IMR-90 (cell line): ENCODE measurements at regions not wholly inside any gene's neighbourhood (a gene's known extent, or its start where the extent isn't known, plus 50 kb on each side); places are given as distances from the start of the nearest gene placed in this dataset.
A peak's percentile ranks its signal among the peaks of the same experiment; 100 is the strongest.

Source experiments
- ATAC-seq: fragments of 200-7000 bp; cut with Tn5 transposase; 2 replicates; pipeline ENCODE4 v1.9.1; 2020; ENCODE audit warnings: low read depth, mild to moderate bottlenecking, moderate library complexity
- BruUV-seq: library from RNA; stranded (reverse); fragments of 400-500 nt; replicated peaks from 2 replicates; lab custom pipeline; 2021; lab: Mats Ljungman, UMichigan
- CTCF ChIA-PET: fragments of 300-600 bp; formaldehyde crosslinking; extraction: SDS; loops from one replicate; lab custom pipeline; 2021; ENCODE audit warnings: antibody characterized with exemption; lab: Yijun Ruan, JAX
- POLR2A ChIA-PET: fragments of 300-600 bp; sonication (Branson Sonifier 250); formaldehyde crosslinking; loops from one replicate; lab custom pipeline; 2022; ENCODE audit warnings: antibody characterized with exemption; ENCODE audit not compliant: unreplicated experiment; lab: Charles Lee
- DNase-seq: peaks from one replicate; pipeline ENCODE4 v3.0.0; 2013
- H2AFZ ChIP-seq: replicated peaks from 2 replicates; pipeline ENCODE3; 2013; ENCODE audit warnings: low read length, mild to moderate bottlenecking; ENCODE audit not compliant: poor library complexity
- H2AK5ac ChIP-seq: 2 replicates; pipeline ENCODE4 v1.6.1; 2013; ENCODE audit warnings: low read depth, low read length, inconsistent platforms
- H2AK9ac ChIP-seq: replicated peaks from 2 replicates; pipeline ENCODE3; 2013; ENCODE audit warnings: mild to moderate bottlenecking, low read depth, low read length, moderate library complexity; ENCODE audit not compliant: poor library complexity
- H2BK120ac ChIP-seq: 2 replicates; pipeline ENCODE4 v1.6.1; 2013; ENCODE audit warnings: low read depth, low read length, inconsistent platforms
- H2BK15ac ChIP-seq: 3 replicates; pipeline ENCODE4 v1.6.1; 2013; ENCODE audit warnings: low read depth, low read length, inconsistent platforms
- H2BK20ac ChIP-seq: 2 replicates; pipeline ENCODE4 v1.6.1; 2013; ENCODE audit warnings: low read depth, mild to moderate bottlenecking, inconsistent platforms, low read length, moderate library complexity
- H2BK5ac ChIP-seq: 2 replicates; pipeline ENCODE4 v1.6.1; 2013; ENCODE audit warnings: mild to moderate bottlenecking, low read depth, low read length, inconsistent platforms; ENCODE audit not compliant: poor library complexity, severe bottlenecking
- H3K14ac ChIP-seq: replicated peaks from 2 replicates; pipeline ENCODE4 v1.6.1; 2013; ENCODE audit warnings: low read depth, low read length, inconsistent platforms
- H3K18ac ChIP-seq: 2 replicates; pipeline ENCODE4 v1.6.1; 2013; ENCODE audit warnings: low read depth, low read length, control low read depth
- H3K23ac ChIP-seq: 2 replicates; pipeline ENCODE4 v1.6.1; 2013; ENCODE audit warnings: low read depth, low read length, inconsistent platforms
- H3K27ac ChIP-seq: 2 replicates; pipeline ENCODE4 v1.5.1; 2013; ENCODE audit warnings: mild to moderate bottlenecking, control low read depth, low read length; ENCODE audit not compliant: insufficient read depth
- H3K27me3 ChIP-seq: 2 replicates; pipeline ENCODE4 v1.6.1; 2013; ENCODE audit warnings: low read length; ENCODE audit not compliant: control insufficient read depth, insufficient read depth
- H3K36me3 ChIP-seq: 2 replicates; pipeline ENCODE4 v1.6.1; 2013; ENCODE audit warnings: low read length, mixed read lengths; ENCODE audit not compliant: control insufficient read depth, insufficient read depth
- H3K4ac ChIP-seq: 2 replicates; pipeline ENCODE4 v1.6.1; 2013; ENCODE audit warnings: low read depth, low read length, inconsistent platforms
- H3K4me1 ChIP-seq: 2 replicates; pipeline ENCODE4 v1.6.1; 2013; ENCODE audit warnings: low read length, mixed read lengths; ENCODE audit not compliant: control insufficient read depth, insufficient read depth
- H3K4me2 ChIP-seq: 2 replicates; pipeline ENCODE4 v1.6.1; 2013; ENCODE audit warnings: low read depth, mild to moderate bottlenecking, control low read depth, low read length, moderate library complexity
- H3K4me3 ChIP-seq: 2 replicates; pipeline ENCODE4 v1.5.1; 2013; ENCODE audit warnings: low read depth, mild to moderate bottlenecking, control low read depth, low read length, moderate library complexity; ENCODE audit not compliant: insufficient read depth
- H3K56ac ChIP-seq: 2 replicates; pipeline ENCODE4 v1.6.1; 2013; ENCODE audit warnings: low read length, inconsistent platforms; ENCODE audit not compliant: insufficient read depth; ENCODE audit errors: extremely low read depth
- H3K79me1 ChIP-seq, 2 experiments: 2 replicates each; pipeline ENCODE4 v1.6.1; 2013; ENCODE audit warnings: low read length in 2 of 2, inconsistent platforms in 1 of 2, low read depth in 1 of 2
- H3K9ac ChIP-seq: 2 replicates; pipeline ENCODE4 v1.6.1; 2013; ENCODE audit warnings: low read depth, low read length, control low read depth
- H3K9me1 ChIP-seq: 2 replicates; pipeline ENCODE4 v1.6.1; 2013; ENCODE audit warnings: low read length, inconsistent platforms; ENCODE audit not compliant: insufficient read depth
- H3K9me3 ChIP-seq: 2 replicates; pipeline ENCODE4 v1.6.1; 2013; ENCODE audit warnings: low read length; ENCODE audit not compliant: control insufficient read depth, insufficient read depth
- H4K20me1 ChIP-seq: 2 replicates; pipeline ENCODE4 v1.6.1; 2013; ENCODE audit warnings: low read length, inconsistent platforms; ENCODE audit not compliant: insufficient read depth
- H4K5ac ChIP-seq: 2 replicates; pipeline ENCODE4 v1.6.1; 2013; ENCODE audit warnings: mild to moderate bottlenecking, low read depth, low read length, control low read depth
- H4K8ac ChIP-seq, 2 experiments: 2 replicates each; pipeline ENCODE4 v1.6.1; 2013; ENCODE audit warnings: low read depth in 2 of 2, low read length in 2 of 2, control low read depth in 1 of 2, inconsistent platforms in 1 of 2
- H4K91ac ChIP-seq: 2 replicates; pipeline ENCODE4 v1.6.1; 2013; ENCODE audit warnings: low read depth, low read length, inconsistent platforms; ENCODE audit not compliant: insufficient read depth
- RAD21 ChIP-seq: IDR thresholded peaks from 2 replicates; pipeline ENCODE4 v1.6.1; 2012; ENCODE audit warnings: low read length, improper control_type of control experiment
- WGBS, 2 experiments: methylation state at CpG; one replicate each; pipeline versions ENCODE4 v1.1.5 to v1.1.7; 2013; ENCODE audit warnings: missing lambda C conversion rate in 2 of 2; ENCODE audit not compliant: insufficient read length in 1 of 2; ENCODE audit errors: extremely low coverage in 2 of 2; 5-methylcytosine and 5-hydroxymethylcytosine counted together
- dilution Hi-C: fragments of 300-500 bp; cut with HindIII; formaldehyde crosslinking; loops from one replicate; pipeline ENCODE4 v1.14.3; 2018; ENCODE audit warnings: low sequenced_read_pairs; ENCODE audit not compliant: unreplicated experiment
- in situ Hi-C: fragments of 300-500 bp; cut with MboI; formaldehyde crosslinking; loops from 3 replicates; pipeline ENCODE4 v1.14.3; 2019; ENCODE audit warnings: low sequenced_read_pairs, inconsistent platforms, mixed read lengths
- intact Hi-C: fragments of 100-400 bp; cut with micrococcal nuclease; formaldehyde crosslinking; loops from 2 replicates; pipeline ENCODE4 v1.10.0; 2022

DNA sequence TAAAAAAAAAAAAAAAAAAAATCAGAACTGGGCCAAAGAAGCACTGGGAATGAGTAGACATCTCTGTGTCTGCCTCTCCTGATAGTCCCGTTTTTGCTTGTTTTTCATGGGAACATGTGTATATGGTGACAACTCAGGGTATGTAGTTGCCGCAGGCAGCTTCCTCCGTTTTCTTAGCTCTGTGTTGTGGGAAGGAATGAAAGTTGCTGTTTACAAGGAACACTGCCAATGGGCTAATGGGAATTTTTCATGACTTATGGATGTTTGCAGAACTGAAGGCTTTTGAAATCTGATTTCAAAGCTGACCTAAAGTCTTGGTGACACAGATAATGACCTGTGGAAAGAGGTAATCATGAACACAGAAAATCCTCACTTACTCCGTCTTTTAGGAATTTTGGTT is 146.4 kb upstream of the BTG1 start:
- Histone ChIP-seq H2AK5ac (no peak overlapping the region), H3K14ac (no peak overlapping the region; the same call in 1 of the 2 replicates), H2BK20ac (peak overlapping the region; percentile 16; the same call in 1 of the 2 replicates), H3K18ac (no peak overlapping the region), H3K4me2 (no peak overlapping the region), H3K4me1 (peaks cover 18% of the 10 kb centered on the region), H3K56ac (no peak overlapping the region), H3K23ac (0 out of 2 replicates have a peak overlapping the region, but pooled peaks have one; percentile 18), H2BK5ac (peak overlapping the region; percentile 1), H3K9me3 (no peaks in the 10 kb centered on the region), H3K4me3 (no peak overlapping the region), H3K4ac (no peak overlapping the region), H3K79me1 (no peaks in the 10 kb centered on the region), H2AFZ (no peak overlapping the region), H3K36me3 (no peaks in the 10 kb centered on the region), H4K20me1 (no peaks in the 10 kb centered on the region), H3K9ac (no peak overlapping the region), H3K9me1 (peaks cover 3% of the 10 kb centered on the region; the same call in 1 of the 2 replicates), H2BK15ac (no peak overlapping the region), H4K8ac (no peak overlapping the region), H4K91ac (no peak overlapping the region), H4K5ac (no peak overlapping the region), H2AK9ac (no peak overlapping the region), H2BK120ac (0 out of 2 replicates have a peak overlapping the region, but pooled peaks have one; percentile 33), H3K27me3 (no peaks in the 10 kb centered on the region), H3K27ac (no peak overlapping the region; the same call in 1 of the 2 replicates)
- no CpG with 5 or more reads among the region's 4 CpGs for WGBS, 2 experiments
- dilution Hi-C loops (no loop called here), intact Hi-C loops (loop anchor here (10.0 kb wide), 1 partner anchor 273 kb away; no protein-coding TSS in a partner anchor), in situ Hi-C loops (no loop called here)
- ATAC-seq (no peak), DNase-seq (peak; percentile 47)
- BruUV-seq, result no TSS peak
- TF ChIP-seq RAD21, result no peak
- ChIA-PET CTCF (interaction anchor here (0.6 kb wide), 1 partner anchor 874 kb away, joined by 5 read pairs; no protein-coding TSS in a partner anchor), POLR2A (no interaction called here)
